Embryonic facial prominence (tissue), 1 donor: ENCODE measurements at regions not wholly inside any gene's neighbourhood (a gene's known extent, or its start where the extent isn't known, plus 50 kb on each side); places are given as distances from the start of the nearest gene placed in this dataset.

ENCODE experiments used
- DNase-seq: peaks from one replicate; pipeline ENCODE4 v3.0.0-alpha.2; 2016; ENCODE audit errors: extremely low spot score

- DNase-seq = no peak
Measured at GRCh38 chr2:120866071-120866470, 130.4 kb downstream of the GLI2 start.

GRCh38 chr2:120866483-120867140, 130.9 kb downstream of the GLI2 start:
- no peak for DNase-seq

- DNase-seq = peak; percentile 51
Measured at GRCh38 chr2:120867290-120868241, 131.9 kb downstream of the GLI2 start.

- DNase-seq = no peak
Measured at GRCh38 chr2:120868366-120868765, 132.7 kb downstream of the GLI2 start.

GRCh38 chr2:120869036-120869729, 133.5 kb downstream of the GLI2 start:
- no peak for DNase-seq

GRCh38 chr2:120869730-120870466, 134.2 kb downstream of the GLI2 start:
- DNase-seq = no peak

GRCh38 chr2:120870467-120870788, 134.8 kb downstream of the GLI2 start:
- DNase-seq = no peak

GRCh38 chr2:120871016-120871635, 135.5 kb downstream of the GLI2 start:
- no peak for DNase-seq

- no peak for DNase-seq
Measured at GRCh38 chr2:120871881-120872620, 136.4 kb downstream of the GLI2 start.

GRCh38 chr2:120873958-120874887, 138.6 kb downstream of the GLI2 start:
- no peak for DNase-seq

- no peak for DNase-seq
Measured at GRCh38 chr2:120874888-120875275, 139.2 kb downstream of the GLI2 start.

- DNase-seq = no peak
Measured at GRCh38 chr2:120875431-120875830, 139.8 kb downstream of the GLI2 start.

GRCh38 chr2:120876526-120877280, 141.0 kb downstream of the GLI2 start:
- no peak for DNase-seq

- DNase-seq = no peak
Measured at GRCh38 chr2:120877409-120877808, 141.7 kb downstream of the GLI2 start.

GRCh38 chr2:120878970-120879369, 143.3 kb downstream of the GLI2 start:
- DNase-seq = no peak

- no peak for DNase-seq
Measured at GRCh38 chr2:120879431-120880295, 144.0 kb downstream of the GLI2 start.

- DNase-seq = no peak
Measured at GRCh38 chr2:120880381-120880780, 144.7 kb downstream of the GLI2 start.
